ENCODE measurements at regions not wholly inside any gene's neighbourhood (a gene's known extent, or its start where the extent isn't known, plus 50 kb on each side); places are given as distances from the start of the nearest gene placed in this dataset.

DNA sequence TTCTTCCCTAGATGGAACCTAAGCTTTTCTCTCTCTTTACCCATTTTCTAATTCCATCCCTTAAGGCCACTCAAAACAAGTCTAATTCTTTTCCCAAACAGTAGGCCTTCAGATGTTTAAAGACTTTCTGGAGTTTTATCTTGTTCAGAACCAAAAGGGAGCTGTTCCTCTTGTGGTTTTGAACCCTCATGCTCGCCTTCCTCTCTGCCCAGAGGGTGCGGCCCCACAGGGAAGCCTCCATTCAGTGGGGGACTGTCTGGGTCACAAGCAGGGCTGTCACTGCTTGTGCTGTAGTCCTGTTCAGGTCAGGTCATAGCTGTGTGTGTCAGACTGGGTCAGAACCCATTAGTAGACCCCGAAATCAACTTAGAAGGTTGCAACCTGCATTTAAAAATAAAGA, 56.5 kb downstream of the TET3 start:
- TF ChIP-seq, protein P1, sequence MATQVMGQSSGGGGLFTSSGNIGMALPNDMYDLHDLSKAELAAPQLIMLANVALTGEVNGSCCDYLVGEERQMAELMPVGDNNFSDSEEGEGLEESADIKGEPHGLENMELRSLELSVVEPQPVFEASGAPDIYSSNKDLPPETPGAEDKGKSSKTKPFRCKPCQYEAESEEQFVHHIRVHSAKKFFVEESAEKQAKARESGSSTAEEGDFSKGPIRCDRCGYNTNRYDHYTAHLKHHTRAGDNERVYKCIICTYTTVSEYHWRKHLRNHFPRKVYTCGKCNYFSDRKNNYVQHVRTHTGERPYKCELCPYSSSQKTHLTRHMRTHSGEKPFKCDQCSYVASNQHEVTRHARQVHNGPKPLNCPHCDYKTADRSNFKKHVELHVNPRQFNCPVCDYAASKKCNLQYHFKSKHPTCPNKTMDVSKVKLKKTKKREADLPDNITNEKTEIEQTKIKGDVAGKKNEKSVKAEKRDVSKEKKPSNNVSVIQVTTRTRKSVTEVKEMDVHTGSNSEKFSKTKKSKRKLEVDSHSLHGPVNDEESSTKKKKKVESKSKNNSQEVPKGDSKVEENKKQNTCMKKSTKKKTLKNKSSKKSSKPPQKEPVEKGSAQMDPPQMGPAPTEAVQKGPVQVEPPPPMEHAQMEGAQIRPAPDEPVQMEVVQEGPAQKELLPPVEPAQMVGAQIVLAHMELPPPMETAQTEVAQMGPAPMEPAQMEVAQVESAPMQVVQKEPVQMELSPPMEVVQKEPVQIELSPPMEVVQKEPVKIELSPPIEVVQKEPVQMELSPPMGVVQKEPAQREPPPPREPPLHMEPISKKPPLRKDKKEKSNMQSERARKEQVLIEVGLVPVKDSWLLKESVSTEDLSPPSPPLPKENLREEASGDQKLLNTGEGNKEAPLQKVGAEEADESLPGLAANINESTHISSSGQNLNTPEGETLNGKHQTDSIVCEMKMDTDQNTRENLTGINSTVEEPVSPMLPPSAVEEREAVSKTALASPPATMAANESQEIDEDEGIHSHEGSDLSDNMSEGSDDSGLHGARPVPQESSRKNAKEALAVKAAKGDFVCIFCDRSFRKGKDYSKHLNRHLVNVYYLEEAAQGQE (IDR thresholded peaks at IDR 0.05; ENCODE audit: low read depth) = no peak
- no peak for TF ChIP-seq RAD21 (IDR thresholded peaks at IDR 0.05; ENCODE audit: low read depth)
- no peak for TF ChIP-seq ZBTB7A (IDR thresholded peaks at IDR 0.05; ENCODE audit: low read depth)
- TF ChIP-seq EP300 (IDR thresholded peaks at IDR 0.05; ENCODE audit: borderline replicate concordance) = no peak
- no peak for TF ChIP-seq FOXM1 (IDR thresholded peaks at IDR 0.05; ENCODE audit: borderline replicate concordance, low read depth)
- TF ChIP-seq YY1 (IDR thresholded peaks at IDR 0.05; ENCODE audit: low read depth) = no peak
- TF ChIP-seq NFIC (IDR thresholded peaks at IDR 0.05) = no peak

GRCh38 chr2:74041726-74042125, 57.0 kb downstream of the TET3 start:
- no peak for TF ChIP-seq TCF12 (IDR thresholded peaks at IDR 0.05; ENCODE audit: low read depth)
- TF ChIP-seq, protein P2, sequence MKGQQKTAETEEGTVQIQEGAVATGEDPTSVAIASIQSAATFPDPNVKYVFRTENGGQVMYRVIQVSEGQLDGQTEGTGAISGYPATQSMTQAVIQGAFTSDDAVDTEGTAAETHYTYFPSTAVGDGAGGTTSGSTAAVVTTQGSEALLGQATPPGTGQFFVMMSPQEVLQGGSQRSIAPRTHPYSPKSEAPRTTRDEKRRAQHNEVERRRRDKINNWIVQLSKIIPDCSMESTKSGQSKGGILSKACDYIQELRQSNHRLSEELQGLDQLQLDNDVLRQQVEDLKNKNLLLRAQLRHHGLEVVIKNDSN (IDR thresholded peaks at IDR 0.05) = no peak
- no peak for TF ChIP-seq NFIC (IDR thresholded peaks at IDR 0.05)
- no peak for TF ChIP-seq CREB1 (IDR thresholded peaks at IDR 0.05; ENCODE audit: low read depth)

DNA sequence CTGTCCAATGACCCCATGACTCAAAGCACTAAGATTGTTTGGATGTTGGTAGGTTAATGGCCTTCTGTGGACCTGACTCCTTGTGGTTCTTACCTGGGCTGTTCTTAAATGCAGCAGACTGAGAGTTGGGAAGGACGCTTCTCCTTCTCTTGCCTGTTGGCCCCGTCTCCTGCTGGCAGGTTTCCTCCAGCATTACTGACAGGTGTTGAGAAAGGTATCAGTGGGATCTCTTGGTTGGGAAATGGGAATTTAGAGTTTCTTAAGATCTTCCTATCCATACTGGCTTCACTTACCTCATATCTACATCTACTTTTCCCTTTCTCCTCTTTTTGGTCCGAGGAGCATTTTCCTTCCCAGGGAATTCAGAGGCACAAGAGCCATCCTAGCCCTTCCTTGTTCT, 57.9 kb downstream of the TET3 start:
- TF ChIP-seq CREB1 (IDR thresholded peaks at IDR 0.05; ENCODE audit: low read depth) = no peak
- no peak for TF ChIP-seq NFIC (IDR thresholded peaks at IDR 0.05)
- no peak for TF ChIP-seq CEBPB (IDR thresholded peaks at IDR 0.05)
- TF ChIP-seq, protein P1 (IDR thresholded peaks at IDR 0.05; ENCODE audit: low read depth) = no peak
- no peak for TF ChIP-seq RAD21 (IDR thresholded peaks at IDR 0.05; ENCODE audit: low read depth)
- TF ChIP-seq TEAD4 (IDR thresholded peaks at IDR 0.05) = no peak
- no peak for TF ChIP-seq TCF12 (IDR thresholded peaks at IDR 0.05; ENCODE audit: low read depth)
- no peak for TF ChIP-seq EGR1 (IDR thresholded peaks at IDR 0.05)
- TF ChIP-seq, protein P2 (IDR thresholded peaks at IDR 0.05) = no peak
- TF ChIP-seq FOXM1 (IDR thresholded peaks at IDR 0.05; ENCODE audit: borderline replicate concordance, low read depth) = no peak
- no peak for TF ChIP-seq YY1 (IDR thresholded peaks at IDR 0.05; ENCODE audit: low read depth)
- TF ChIP-seq EP300 (IDR thresholded peaks at IDR 0.05; ENCODE audit: borderline replicate concordance) = no peak
- TF ChIP-seq TAF1 (IDR thresholded peaks at IDR 0.05; ENCODE audit: low read depth) = no peak

DNA sequence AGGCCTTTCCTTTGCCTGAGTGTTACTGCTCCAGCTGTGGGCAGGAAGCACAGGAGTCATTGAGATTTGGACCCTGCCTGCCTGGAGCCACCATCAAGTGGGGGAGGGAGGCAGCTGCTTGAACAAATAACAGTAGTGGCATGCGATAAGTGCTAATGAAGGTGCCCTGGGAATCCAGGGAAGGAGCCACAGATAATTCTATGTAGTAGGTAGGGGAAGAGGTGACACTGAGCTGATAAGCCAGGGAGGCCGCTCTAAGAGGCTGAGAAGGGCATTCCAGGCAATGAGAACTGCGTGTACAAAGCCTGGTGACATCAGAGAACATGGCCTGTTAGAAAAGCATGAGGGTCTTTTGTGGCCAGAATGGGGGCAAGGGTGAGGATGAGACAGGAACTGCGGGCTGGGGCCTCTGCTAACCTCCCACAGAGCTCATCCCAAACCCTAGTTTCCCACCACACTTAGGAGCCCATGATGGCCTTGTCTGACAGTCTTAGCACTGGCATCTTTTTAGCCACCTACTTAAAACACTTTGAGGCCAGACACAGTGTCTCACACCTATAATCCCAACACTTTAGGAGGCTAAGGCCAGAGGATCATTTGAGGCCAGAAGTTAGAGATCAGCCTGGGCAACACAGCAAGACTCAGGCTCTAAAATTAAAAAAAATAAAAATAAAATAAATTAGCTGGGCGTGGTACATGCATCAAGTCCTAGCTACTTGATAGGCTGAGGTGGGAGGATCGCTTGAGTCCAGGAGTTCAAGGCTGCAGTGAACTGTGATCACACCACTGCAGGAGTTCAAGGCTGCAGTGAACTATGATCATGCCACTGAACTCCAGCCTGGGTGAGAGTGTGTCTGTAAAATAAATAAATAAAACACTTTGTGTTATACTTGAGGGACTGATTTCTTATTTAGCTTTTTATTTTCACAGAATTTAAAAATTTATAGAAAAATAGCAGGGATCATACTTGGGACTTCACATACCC, 58.9 kb downstream of the TET3 start:
- no peak for TF ChIP-seq FOXM1 (IDR thresholded peaks at IDR 0.05; ENCODE audit: borderline replicate concordance, low read depth)
- no peak for TF ChIP-seq CREB1 (IDR thresholded peaks at IDR 0.05; ENCODE audit: low read depth)
- no peak for TF ChIP-seq RAD21 (IDR thresholded peaks at IDR 0.05; ENCODE audit: low read depth)
- TF ChIP-seq NFIC (IDR thresholded peaks at IDR 0.05) = no peak
- TF ChIP-seq, protein P2 (IDR thresholded peaks at IDR 0.05) = no peak
- no peak for TF ChIP-seq YY1 (IDR thresholded peaks at IDR 0.05; ENCODE audit: low read depth)
- TF ChIP-seq, protein P1 (IDR thresholded peaks at IDR 0.05; ENCODE audit: low read depth) = no peak
- no peak for TF ChIP-seq TAF1 (IDR thresholded peaks at IDR 0.05; ENCODE audit: low read depth)
- no peak for TF ChIP-seq EP300 (IDR thresholded peaks at IDR 0.05; ENCODE audit: borderline replicate concordance)
- TF ChIP-seq EGR1 (IDR thresholded peaks at IDR 0.05) = no peak
- no peak for TF ChIP-seq MAX (IDR thresholded peaks at IDR 0.05)
- TF ChIP-seq ZBTB7A (IDR thresholded peaks at IDR 0.05; ENCODE audit: low read depth) = no peak
- TF ChIP-seq CEBPB (IDR thresholded peaks at IDR 0.05) = no peak
- no peak for TF ChIP-seq TCF12 (IDR thresholded peaks at IDR 0.05; ENCODE audit: low read depth)
- TF ChIP-seq TEAD4 (IDR thresholded peaks at IDR 0.05) = no peak
